Stimulated activated CD4-positive, alpha-beta T cell treated with anti-CD3 and anti-CD28 coated beads, Interleukin-4, amount 100 ng/mL, for 4 hours (primary cell): ENCODE measurements at regions not wholly inside any gene's neighbourhood (a gene's known extent, or its start where the extent isn't known, plus 50 kb on each side); places are given as distances from the start of the nearest gene placed in this dataset.
"Not testable (repeated sequence)": the region's sequence is repeated elsewhere in the genome, so short reads cannot be mapped to it uniquely, and the experiment has no call there.

ENCODE experiments used
- DNase-seq, 2 experiments: peaks; one replicate each; pipeline ENCODE4 v3.0.0-alpha.2; 2020

- DNase-seq: no peak
Measured at GRCh38 chr3:153319705-153320554, 157.9 kb downstream of the RAP2B start.

- DNase-seq: no peak
Measured at GRCh38 chr3:153320585-153321128, 158.6 kb downstream of the RAP2B start.

GRCh38 chr3:153328690-153329089 lies 166.7 kb downstream of the RAP2B start:
- DNase-seq: no peak

- DNase-seq: no peak
Measured at GRCh38 chr3:153330901-153331300, 168.9 kb downstream of the RAP2B start.

- DNase-seq: no peak
Measured at GRCh38 chr3:153331676-153332075, 169.7 kb downstream of the RAP2B start.

- no peak for DNase-seq
Measured at GRCh38 chr3:153334558-153334957, 172.5 kb downstream of the RAP2B start.

- DNase-seq: no peak
Measured at GRCh38 chr3:153337369-153337768, 175.3 kb downstream of the RAP2B start.

- no peak for DNase-seq
Measured at GRCh38 chr3:153338487-153338886, 176.5 kb downstream of the RAP2B start.

GRCh38 chr3:153339065-153339464 lies 177.0 kb downstream of the RAP2B start:
- DNase-seq: no peak

- DNase-seq: no peak
Measured at GRCh38 chr3:153343988-153344782, 182.2 kb downstream of the RAP2B start.

- DNase-seq: no peak
Measured at GRCh38 chr3:153348457-153349107, 186.6 kb downstream of the RAP2B start.

GRCh38 chr3:153349108-153349499 lies 187.1 kb downstream of the RAP2B start:
- no peak for DNase-seq

- DNase-seq: no peak
Measured at GRCh38 chr3:153350420-153350819, 188.4 kb downstream of the RAP2B start.

- no peak for DNase-seq
Measured at GRCh38 chr3:153354641-153355040, 192.6 kb downstream of the RAP2B start.

GRCh38 chr3:153355559-153355958 lies 193.5 kb downstream of the RAP2B start:
- no peak for DNase-seq

- DNase-seq: no peak
Measured at GRCh38 chr3:153356908-153357307, 194.9 kb downstream of the RAP2B start.

- DNase-seq: no peak
Measured at GRCh38 chr3:153357436-153357835, 195.4 kb downstream of the RAP2B start.

- DNase-seq: no peak
Measured at GRCh38 chr3:153369561-153370374, 207.7 kb downstream of the RAP2B start.

- DNase-seq: no peak
Measured at GRCh38 chr3:153370680-153371079, 208.7 kb downstream of the RAP2B start.

GRCh38 chr3:153372326-153372725 lies 210.3 kb downstream of the RAP2B start:
- DNase-seq: no peak

- no peak for DNase-seq
Measured at GRCh38 chr3:153373606-153374005, 211.6 kb downstream of the RAP2B start.

GRCh38 chr3:153378366-153378765 lies 216.3 kb downstream of the RAP2B start:
- not testable (repeated sequence) for DNase-seq
